Body of pancreas (tissue), 4 donors: ENCODE measurements at regions not wholly inside any gene's neighbourhood (a gene's known extent, or its start where the extent isn't known, plus 50 kb on each side); places are given as distances from the start of the nearest gene placed in this dataset.

ENCODE experiments used
- CTCF ChIP-seq, 7 experiments: fragments of 450-650 bp in 4 of 7; fragments of 200-600 bp in 3 of 7; sonication (generic) in 3 of 7; IDR thresholded peaks; one replicate each; pipeline ENCODE4 v1.5.1; 2016 to 2019; ENCODE audit warnings: antibody characterized with exemption in 7 of 7
- POLR2A ChIP-seq, 3 donors: fragments of 450-650 bp; IDR thresholded peaks; one replicate each; pipeline ENCODE4 v1.6.1; 2016; ENCODE audit warnings: antibody characterized with exemption in 3 of 3, mild to moderate bottlenecking in 2 of 3

- no peak for TF ChIP-seq CTCF (IDR thresholded peaks at IDR 0.05)
- TF ChIP-seq POLR2A (IDR thresholded peaks at IDR 0.05), result no peak
These were observed 57.2 kb upstream of the TOPAZ1 start for GRCh38 chr3:44184319-44184953.
